HG03159 (cell line): ENCODE measurements at regions not wholly inside any gene's neighbourhood (a gene's known extent, or its start where the extent isn't known, plus 50 kb on each side); places are given as distances from the start of the nearest gene placed in this dataset.

Experiments used
- ATAC-seq: cut with Tn5 transposase; IDR thresholded peaks from one replicate; pipeline ENCODE4 v1.9.1; 2021; ENCODE audit warnings: mild to moderate bottlenecking, moderate library complexity; ENCODE audit not compliant: unreplicated experiment

- ATAC-seq: no peak
Measured at GRCh38 chr18:27899893-27900292, 277.0 kb downstream of the CDH2 start.

GRCh38 chr18:27894746-27895145, 282.2 kb downstream of the CDH2 start:
- ATAC-seq: no peak

GRCh38 chr18:27887711-27888495, 289.0 kb downstream of the CDH2 start:
- ATAC-seq: no peak

GRCh38 chr18:27887287-27887686, 289.6 kb downstream of the CDH2 start:
- no peak for ATAC-seq

- ATAC-seq: no peak
Measured at GRCh38 chr18:27879540-27879939, 297.4 kb downstream of the CDH2 start.

- ATAC-seq: no peak
Measured at GRCh38 chr18:27871726-27872125, 305.2 kb downstream of the CDH2 start.

- ATAC-seq: no peak
Measured at GRCh38 chr18:27869735-27870134, 307.2 kb downstream of the CDH2 start.

- no peak for ATAC-seq
Measured at GRCh38 chr18:27865431-27865830, 311.5 kb downstream of the CDH2 start.

- no peak for ATAC-seq
Measured at GRCh38 chr18:27863780-27864430, 313.0 kb downstream of the CDH2 start.

GRCh38 chr18:27862041-27862682, 314.8 kb downstream of the CDH2 start:
- no peak for ATAC-seq

- ATAC-seq: no peak
Measured at GRCh38 chr18:27861539-27861938, 315.4 kb downstream of the CDH2 start.

GRCh38 chr18:27860701-27861107, 316.2 kb downstream of the CDH2 start:
- ATAC-seq: no peak

GRCh38 chr18:27860011-27860410, 316.9 kb downstream of the CDH2 start:
- no peak for ATAC-seq

- no peak for ATAC-seq
Measured at GRCh38 chr18:27856820-27857219, 320.1 kb downstream of the CDH2 start.

GRCh38 chr18:27855486-27855885, 321.4 kb downstream of the CDH2 start:
- no peak for ATAC-seq

GRCh38 chr18:27854631-27855030, 322.3 kb downstream of the CDH2 start:
- no peak for ATAC-seq

GRCh38 chr18:27848336-27848735, 328.6 kb downstream of the CDH2 start:
- no peak for ATAC-seq

- ATAC-seq: no peak
Measured at GRCh38 chr18:27847412-27847811, 329.5 kb downstream of the CDH2 start.

GRCh38 chr18:27845897-27846296, 331.0 kb downstream of the CDH2 start:
- ATAC-seq: no peak

GRCh38 chr18:27843783-27844777, 332.9 kb downstream of the CDH2 start:
- ATAC-seq: no peak

GRCh38 chr18:27839141-27839540, 337.8 kb downstream of the CDH2 start:
- ATAC-seq: no peak
